DMS53 treated with DMSO at 0.1 percent for 48 hours (cell line): ENCODE measurements at regions not wholly inside any gene's neighbourhood (a gene's known extent, or its start where the extent isn't known, plus 50 kb on each side); places are given as distances from the start of the nearest gene placed in this dataset.
A peak's percentile ranks its signal among the peaks of the same experiment; 100 is the strongest.

Experiments used
- DNase-seq: peaks from one replicate; lab custom pipeline; 2025; ENCODE audit not compliant: unreplicated experiment; lab: John Stamatoyannopoulos, UW

DNA sequence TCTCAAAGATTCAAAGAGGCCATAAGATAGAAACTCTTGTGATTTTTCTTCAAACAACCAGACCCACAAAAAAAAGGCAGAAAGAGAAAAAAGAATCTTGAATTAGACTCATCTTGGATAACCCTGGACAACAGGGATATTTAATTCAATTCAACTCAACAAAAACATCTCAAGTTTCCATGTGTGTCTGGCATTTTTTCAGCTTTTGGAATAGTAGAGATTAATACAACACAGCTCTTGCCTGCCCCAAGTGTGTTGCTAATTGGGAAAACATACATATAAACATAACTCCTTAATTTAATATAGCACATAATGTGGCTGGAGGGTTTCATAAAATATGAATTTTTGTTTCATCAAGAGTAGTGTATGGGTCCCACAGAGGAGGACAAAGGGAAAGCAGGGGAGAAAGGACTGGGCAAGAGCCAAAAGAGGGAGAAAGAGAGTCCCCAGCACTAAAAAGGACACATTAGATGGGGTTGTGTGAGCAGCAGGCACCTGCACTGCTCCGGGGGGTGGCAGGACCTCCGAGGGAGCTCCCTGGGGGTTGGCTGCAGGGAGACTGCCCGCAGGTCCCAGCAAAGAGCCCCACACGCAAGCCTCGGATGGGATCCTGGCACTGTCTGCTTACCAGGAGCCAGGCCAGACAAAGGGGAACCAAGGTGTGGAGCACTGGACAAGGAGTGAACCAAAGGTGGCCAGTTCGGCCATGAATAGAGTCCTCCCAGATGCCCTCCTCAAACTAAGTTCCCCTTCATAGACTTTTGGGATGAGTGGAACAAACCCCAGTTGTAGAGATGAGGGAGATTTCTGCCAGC lies 65.6 kb upstream of the TMEM72 start:
- DNase-seq, result no peak

DNA sequence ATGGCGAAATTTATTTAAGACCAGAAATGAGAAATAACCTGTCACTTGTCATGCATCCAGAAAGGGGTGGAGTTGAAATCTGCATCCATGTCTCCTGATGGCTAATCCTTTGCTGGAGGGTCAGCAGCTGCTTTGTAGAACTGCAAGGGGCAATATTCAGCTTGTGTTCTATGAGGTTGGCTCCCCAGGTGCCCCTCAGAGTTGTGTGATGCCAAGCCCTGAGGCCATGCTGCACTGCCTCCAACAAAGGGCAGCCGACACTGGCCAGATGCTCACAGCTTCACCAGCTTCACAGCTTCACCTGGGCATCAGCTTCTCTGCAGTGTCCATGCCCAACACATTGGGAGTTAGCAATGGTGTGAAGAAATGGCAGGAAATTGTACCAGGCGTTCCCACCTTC lies 64.0 kb upstream of the TMEM72 start:
- no peak for DNase-seq

DNA sequence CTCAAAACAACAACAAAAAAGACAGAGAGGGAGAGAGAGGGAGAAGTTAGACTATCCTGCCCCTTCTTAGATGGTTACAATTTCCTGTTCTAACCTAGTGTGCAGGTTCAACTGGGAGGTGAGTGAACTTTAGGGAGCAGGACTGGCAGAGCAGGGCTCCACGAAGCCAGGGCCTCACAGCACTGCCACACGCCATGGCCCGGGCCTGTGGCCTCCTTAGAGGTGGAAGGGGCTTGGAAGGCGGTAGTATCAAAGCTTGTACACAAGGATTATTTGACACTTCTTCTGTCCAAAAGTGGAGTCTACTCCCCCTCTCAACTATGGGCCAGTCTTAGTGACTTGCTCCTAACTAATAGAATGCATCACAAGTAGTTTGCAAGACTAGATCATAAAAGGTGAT lies 62.9 kb upstream of the TMEM72 start:
- no peak for DNase-seq

DNA sequence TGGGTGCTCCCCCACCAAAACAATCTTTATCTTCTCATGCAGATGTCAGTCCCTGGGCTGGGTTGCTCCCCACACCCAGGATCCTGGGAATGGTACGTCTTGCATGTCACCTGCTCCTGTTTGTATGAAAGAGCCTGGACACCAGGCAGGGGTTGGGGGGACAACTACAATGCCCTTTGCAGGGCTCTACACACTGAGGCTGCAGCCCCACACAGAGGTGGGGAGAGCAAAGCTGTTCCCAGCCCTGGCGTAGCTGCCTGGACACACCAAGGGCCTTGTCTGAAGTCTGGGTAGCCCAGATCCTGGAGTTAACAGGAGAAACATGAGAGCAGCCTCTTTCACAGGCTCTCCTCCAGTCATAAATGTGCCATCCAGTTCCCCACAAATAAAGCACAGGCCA lies 61.2 kb upstream of the TMEM72 start:
- no peak for DNase-seq

DNA sequence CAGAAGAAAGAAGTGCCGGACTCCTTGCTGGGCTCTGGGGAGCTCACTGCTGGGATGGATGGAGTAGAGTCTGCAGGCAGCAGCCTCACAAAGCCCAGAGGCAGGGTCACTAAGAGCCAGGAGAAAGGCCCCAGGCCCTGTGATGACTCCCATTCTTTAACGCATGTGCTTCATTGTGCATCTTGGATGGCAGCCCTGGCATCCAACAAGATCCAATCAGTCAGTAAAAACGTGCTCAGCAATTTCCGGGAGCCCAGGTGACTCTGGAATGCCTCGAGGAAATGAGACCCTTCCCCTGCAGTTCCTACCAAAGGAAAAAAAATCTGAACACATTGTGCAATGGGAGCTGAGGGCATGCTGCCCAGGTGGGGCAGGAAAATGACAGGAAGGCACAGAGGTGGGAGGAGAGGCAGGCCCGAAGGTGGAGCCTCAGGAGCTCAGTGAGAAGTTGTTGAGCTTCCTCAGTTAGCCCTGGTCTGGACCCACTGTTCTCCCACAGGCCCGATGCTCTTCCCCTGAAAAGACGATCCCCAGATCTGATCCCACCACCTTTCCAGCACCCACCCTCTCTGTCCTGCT lies 60.7 kb upstream of the TMEM72 start:
- DNase-seq, result no peak

DNA sequence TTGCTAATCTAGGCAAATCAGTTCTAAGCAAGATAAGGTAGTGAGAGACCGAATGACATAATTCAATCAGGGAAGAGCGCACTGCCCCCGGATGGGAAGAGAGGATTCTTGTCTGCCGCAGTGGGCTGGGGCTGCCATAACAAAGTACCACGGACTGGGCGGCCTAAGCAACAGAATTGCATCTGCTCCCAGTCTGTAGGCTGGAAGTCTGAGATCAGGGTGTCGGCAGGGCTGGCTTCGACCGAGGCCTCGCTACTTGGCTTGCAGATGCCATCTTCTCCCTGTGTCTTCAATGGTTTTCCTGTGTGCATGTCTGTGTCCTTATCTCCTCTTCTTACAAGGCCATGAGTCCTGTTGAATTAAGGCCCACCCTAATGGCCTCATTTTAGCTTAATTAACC lies 59.7 kb upstream of the TMEM72 start:
- DNase-seq, result no peak

DNA sequence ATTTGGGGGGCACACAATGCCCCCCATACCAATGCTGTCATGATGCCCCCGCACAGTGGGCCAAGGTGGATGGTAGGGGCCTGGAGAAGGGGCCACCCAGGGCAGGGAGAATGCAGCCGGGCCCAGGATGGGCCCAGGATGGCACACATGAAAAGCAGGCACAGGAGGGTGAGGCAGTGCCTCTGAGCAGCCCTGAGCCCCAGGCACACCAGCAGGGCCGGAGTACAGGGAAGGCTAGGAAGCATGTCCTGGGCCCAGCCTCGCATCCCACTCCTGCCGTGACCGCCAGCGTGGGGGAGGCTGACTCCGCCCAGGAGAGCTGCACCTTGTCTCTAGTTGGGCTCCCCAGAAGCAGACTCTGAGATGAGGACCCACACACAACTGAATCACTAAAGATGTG lies 59.3 kb upstream of the TMEM72 start:
- DNase-seq, result no peak

DNA sequence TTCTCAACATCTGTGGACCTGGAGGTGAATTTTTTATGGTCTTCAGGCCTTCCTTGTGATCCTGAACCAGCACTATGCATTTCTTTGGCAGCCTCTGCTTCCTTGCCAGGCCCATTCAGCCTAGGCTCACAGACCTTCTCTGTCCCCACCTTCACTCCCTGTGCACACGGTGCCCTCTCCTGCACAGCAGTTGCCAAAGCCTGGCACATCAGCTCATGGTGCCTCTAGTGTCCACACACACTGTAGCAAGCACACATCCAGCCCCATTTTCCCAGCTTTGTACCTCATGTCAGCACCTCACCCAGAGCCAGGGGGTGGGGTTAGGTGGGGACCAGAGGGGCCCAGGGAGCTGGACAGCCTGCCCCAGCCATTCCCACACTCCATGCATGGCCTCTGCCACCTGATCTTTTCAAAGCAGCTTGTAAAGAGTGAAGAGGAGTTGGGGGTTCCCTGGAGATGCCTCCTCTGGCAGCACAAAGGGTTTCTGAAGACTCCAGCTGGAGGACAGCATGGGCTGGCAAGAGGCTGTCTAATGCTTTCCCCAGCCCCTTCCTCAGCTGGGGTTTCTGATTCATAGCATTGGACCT lies 57.9 kb upstream of the TMEM72 start:
- peak; percentile 24 for DNase-seq

DNA sequence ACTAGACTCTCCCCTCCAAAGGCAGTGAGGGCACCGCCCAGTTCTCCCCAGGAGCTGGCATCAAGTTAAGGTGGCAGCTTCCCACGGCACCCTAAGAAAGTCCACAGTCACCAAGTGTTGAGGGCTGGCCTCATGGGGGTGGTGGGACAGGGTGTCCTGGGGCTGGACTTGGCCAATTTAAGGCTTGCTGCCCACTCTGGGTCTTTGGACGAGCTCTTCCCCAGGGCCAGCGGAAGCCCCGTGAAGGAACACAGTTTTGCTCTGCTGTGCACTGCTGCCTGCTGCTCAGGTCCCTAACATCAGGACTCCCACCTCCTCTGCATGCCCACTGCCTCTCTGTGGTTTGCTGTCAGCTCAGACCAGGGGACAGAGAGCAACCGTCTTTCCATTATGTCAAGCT lies 57.3 kb upstream of the TMEM72 start:
- DNase-seq, result no peak

DNA sequence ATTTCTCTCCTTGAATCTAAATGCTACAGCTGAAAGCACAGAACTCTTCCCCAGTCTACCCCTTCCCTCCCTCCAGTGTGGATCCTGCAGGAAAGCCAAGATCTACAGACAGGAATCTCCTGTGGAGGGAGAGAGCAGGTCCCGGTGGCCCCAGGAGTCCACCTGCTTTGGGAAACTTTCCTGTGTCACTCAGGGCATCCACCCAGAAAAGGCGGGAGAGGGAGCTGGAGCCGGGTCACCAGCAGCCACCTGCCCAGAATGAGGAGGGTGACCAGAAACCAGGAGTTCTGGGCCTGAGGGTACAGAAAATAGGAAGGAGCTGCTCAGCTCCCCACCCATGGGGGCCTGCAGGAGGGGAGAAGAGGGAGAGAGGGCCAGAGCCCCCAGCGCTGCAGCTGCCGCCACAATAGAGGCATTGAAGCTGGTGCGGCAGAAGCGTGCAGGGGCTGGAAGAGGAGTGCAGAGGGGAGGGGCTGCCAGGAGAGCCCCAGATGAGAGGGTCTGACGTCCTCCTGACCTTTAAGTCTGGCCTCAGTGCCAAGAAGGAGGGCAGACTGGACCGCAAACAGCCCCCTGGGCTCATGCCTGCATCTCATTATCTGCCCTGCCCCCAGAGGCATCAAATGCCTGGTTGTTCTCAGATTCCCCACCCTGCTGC lies 56.3 kb upstream of the TMEM72 start:
- no peak for DNase-seq

DNA sequence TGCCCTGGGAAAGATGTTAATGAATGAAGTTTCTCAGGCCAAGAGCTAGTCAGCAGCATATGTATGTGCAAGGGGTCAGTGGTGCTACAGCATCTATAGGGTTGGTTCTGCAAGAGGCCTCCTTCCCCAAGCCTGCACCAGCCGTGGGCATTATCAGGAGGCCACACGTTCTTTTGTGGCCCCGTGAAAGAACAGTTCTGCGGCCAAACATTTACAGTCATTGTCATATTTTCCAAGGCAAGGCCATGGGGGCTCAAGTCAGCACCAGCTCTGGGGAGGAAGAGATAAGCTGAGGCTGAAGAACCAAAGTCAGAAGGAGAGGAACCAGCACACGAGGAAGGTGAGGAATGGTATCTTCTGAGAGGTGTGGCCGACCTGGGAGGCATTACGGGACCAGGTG lies 54.4 kb upstream of the TMEM72 start:
- DNase-seq, result no peak

DNA sequence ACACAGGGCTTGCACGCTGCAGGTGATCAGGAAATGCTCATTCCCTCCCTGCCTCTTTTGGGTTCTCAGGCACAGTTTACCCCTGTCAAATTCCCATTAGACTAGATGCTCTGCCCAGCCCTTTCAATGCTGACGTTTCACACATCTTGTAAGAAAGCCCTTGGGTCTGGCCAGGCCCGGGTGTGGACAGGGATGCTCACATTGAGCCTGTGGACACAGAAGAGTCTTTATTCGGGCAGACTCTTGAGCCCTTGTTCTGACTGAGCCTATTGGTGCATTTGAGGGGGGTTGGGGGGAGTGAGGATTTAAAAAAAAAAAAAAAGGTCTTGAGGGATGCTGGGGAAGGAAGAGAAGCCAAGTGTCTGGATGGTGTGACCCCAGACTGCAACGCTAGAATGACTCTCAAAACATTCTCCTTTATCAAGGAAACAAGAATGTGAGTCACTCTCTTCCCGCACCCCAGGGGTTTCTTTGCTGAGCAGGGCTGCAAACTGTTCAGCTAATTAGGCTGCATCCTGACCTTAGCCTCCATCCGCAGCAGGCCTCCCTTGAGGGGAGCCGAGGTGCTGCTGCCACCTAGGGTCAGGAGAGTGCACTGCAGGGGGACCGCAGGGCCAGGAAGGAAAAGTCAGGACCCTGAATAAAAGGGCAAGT lies 53.6 kb upstream of the TMEM72 start:
- no peak for DNase-seq

DNA sequence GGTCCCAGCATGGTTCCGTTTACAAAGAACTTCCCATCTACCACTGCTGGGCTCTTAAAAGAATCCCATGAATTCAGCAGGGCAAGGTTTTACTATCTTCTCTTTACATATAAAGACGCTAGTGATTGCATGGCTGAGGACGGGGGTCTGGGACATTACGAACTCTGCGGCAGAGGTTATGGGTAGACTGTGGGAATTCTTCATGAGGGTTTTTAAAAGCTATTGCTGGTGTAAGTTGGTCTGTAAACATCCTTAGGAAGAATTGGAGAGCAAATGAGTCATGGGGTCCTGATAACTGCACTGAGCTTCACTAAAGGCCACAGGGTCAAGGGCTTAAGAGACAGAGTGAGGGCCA lies 53.1 kb upstream of the TMEM72 start:
- no peak for DNase-seq

DNA sequence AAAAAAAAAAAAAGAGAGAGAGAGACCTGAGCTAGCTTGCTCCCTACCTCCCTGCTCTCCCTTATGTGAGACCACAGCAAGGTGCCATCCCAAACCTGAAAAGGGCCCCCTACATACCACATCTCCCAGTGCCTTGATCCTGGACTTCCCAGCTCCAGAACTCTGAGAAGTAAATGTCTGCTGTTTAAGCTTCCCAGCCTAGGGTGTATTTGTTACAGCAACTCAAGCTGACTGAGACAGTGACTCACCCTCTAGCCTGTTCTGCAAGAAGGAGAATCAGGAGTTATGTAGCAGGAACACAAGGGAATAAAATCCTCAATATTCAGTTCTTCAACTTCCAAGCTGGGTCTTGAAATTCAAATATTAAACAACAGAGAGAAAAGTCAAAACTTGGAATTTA lies 52.1 kb upstream of the TMEM72 start:
- no peak for DNase-seq

DNA sequence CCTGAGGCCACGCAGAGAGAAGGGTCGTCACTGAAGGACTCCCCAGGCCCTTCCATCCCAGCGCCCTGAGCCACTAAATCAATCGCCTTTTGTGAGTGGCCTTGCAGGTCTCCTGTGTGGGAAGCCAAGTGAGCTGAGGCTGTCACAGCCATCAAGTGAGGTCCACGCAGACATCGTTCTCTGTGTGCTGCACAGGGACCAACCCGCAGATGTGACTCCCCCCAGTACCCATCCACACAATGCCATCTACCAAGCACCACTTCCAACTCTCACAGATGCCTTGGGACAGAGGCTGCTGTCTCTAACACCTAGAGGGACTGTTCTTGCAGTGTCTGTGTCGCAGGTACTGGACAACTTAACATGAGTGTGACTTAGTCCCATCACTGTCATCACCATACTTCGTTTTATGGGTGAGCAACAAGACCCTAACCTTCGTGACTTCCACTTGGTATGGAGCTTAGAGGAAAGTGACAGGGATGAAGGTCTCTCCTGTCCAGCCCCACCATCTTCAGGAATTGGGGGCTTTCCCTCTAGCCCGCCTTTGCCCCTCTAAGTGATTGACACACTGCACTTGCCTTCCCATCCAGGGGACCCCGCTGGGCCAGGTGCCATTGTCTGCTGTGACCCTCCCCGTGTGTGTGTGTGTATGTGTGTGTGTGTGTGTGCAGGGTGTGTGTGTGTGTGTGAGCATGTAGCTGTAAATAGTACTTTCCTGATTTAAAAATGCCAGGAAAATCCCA lies 51.4 kb upstream of the TMEM72 start:
- DNase-seq, result no peak

DNA sequence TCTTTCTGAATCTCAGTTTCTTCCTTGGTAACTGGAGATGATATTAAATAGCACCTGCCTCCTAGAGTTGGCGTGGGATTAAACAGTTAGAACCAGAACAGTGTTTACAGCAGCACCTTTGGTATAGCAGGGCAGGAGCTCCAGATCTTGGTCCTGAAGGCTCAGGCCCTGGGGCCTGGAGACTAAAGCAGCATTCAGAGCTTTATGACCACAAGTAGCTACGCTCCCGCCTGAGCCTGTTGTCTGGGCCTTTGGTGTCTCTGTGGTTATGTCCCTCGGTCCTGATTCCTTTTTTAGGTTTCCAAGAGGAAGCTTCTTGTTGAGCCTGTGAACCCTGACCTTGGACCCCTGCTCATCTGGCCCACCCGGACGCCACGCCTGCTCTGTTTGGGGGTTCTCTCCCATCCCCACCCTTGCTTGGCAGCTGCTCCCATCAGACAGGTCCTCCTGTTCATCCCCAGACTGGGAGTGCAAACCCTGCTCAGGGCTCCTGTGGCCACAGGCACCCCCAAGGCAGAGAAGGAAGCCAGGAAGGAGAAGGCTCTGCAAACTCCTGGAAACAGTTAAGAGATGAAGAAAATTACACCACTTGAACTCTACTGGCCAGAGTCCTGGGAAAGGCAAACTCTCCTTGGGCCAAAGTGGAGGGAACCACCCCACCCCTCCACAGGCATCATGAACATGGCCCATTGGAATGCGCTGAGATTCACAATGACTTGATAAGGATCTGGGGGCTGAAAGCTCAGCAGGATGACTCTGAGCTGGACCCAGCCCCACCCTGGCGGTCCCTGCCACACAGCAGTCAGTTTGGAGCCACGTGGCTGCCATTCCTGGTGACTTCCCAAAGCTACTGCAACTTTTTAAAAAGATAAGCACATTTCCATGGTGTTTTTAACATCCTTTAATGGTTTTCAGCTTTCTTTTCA lies 50.1 kb upstream of the TMEM72 start:
- no peak for DNase-seq
